Middle frontal gyrus (tissue), 1 donor: ENCODE measurements at regions not wholly inside any gene's neighbourhood (a gene's known extent, or its start where the extent isn't known, plus 50 kb on each side); places are given as distances from the start of the nearest gene placed in this dataset.

Experiments
- DNase-seq: peaks from one replicate; pipeline ENCODE4 v3.0.0-alpha.2; 2015; ENCODE audit warnings: low spot score; ENCODE audit errors: extremely low spot score

- no peak for DNase-seq
Observed at GRCh38 chr18:6606411-6607085, 123.0 kb upstream of the ARHGAP28 start.

DNA sequence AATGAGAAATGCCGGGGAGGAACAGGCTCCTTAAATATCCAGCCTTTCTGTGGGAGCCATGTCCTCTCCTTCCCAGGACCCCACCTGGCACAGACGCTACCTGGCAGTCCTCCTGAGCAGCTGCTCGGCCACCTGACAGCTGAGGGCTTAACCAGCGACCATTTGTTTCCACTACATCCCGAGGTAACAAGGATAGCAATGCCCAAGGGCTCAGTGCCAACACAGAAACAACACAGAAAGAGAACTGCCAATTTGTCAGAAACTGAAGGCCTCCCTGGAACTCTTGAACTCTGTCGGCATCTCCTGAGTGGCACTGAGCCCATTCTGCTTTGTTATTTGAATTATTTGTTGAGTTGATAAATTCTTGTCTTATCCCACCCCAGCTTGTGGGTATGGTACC, 122.2 kb upstream of the ARHGAP28 start:
- DNase-seq = no peak

DNA sequence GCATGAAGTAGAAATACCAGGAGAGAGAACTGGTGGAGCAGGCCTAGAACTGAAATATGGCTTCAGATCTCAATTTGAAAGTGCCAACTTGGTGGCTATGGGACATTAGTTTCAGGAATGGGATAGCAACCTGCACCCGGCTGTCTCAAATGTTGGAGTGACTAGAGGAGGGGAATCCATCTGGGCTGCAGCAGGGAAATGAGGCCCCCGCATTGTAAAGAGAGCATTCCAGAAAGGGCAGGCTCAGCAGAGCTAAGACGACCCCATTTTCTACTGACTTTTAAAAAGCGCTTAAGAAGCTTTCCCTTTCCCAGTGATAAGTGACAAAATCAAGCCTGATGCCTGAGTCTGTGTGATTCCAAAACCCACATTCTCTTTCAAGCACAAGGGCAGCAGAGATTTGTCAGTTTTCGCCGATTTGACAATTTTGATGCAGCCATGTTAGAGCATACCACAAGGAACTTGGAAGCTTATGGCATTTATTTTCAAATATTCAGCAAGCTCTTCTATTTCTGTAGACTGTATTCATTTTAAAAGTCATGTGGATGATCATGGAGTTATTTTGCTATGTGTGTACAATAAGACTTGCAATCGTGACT, 119.8 kb upstream of the ARHGAP28 start:
- DNase-seq = no peak

DNA sequence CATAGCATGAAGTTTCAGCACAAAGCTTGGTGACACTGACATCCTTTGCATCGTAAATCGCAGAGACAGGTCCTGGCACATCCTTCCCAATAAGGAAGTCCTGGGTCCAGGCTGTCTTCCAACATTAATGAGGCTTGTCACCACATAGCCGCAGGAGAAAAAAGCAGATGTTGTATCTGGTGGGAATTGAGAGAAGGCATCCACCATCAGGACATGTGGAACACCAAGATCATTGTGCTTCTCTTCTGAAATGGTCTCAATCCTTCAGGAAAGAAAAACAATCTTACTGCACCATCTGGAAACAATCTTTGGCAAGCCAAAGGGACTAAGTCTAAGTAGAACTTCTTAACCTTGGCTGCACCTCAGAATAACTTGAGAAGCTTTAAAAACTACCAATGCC, 119.0 kb upstream of the ARHGAP28 start:
- DNase-seq = no peak

- no peak for DNase-seq
Observed at GRCh38 chr18:6613581-6613980, 115.9 kb upstream of the ARHGAP28 start.

DNA sequence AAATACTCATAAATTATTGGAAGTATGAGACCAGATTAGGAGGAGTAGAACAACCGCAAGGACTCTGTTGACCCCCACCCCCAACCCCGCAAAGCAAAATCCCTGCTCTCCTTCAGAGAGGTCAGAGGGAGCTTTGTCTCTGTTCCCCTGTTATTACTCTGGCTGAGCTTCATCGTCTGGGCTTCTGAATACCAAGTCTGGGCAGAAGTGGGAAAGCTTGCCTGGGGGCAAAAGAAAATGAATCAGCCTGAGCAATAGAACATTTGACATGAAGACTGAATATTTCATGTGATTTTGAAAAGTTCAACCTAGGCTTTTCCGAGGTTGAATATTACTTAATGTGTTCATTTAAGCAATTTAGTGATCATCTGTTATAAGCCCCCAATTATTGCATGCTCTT, 114.6 kb upstream of the ARHGAP28 start:
- no peak for DNase-seq

- DNase-seq = no peak
Observed at GRCh38 chr18:6616981-6617380, 112.5 kb upstream of the ARHGAP28 start.

- no peak for DNase-seq
Observed at GRCh38 chr18:6621437-6621836, 108.1 kb upstream of the ARHGAP28 start.

DNA sequence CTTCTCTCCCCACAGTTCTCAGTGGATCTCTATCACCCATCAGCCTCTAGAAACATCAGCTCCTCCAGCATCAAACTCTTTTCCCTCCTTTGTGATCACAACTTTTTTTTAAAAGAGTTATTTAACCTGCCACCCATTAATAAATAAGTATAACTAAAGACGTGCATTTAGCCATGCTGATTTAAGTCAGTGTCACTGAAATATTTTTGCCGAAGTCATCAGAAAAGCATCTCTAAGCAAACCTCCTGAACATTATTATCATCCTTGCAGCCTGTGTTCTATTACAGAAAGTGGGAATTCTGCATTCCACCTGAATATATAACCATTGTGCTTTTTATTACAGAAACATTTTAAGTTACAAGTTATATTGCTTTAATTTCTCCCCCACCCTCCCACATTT, 106.2 kb upstream of the ARHGAP28 start:
- no peak for DNase-seq

GRCh38 chr18:6624271-6624660, 105.2 kb upstream of the ARHGAP28 start:
- no peak for DNase-seq

DNA sequence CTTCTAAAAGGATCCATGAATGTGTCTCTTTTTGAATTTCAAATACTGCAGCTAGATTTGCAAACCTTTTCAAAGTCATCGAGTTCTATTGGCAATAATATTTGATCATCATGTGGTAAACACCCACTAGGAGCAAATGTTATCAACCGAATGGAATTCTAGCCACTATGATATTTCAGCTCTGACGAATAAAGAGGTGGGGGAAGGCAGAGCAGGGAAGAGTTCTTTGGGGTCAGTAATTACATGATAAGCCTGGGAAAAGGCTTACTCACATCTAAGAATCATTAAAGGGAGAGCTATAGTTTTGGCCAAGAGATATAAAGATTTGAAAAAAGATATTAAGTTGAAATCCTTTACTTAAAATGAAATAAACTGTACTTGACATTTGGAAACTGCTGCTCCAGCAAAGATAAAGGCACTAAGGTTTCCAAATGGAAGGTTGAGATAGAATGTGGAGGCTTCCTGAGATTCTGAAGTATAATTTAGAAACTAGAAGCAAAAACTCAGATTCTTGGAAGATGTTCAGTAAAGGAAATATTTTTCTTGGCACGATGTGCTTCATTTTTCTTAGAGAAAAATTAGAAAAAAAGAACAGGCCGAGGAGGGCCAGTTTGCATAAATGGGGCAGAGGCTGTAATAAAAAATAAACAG, 104.7 kb upstream of the ARHGAP28 start:
- DNase-seq = no peak

DNA sequence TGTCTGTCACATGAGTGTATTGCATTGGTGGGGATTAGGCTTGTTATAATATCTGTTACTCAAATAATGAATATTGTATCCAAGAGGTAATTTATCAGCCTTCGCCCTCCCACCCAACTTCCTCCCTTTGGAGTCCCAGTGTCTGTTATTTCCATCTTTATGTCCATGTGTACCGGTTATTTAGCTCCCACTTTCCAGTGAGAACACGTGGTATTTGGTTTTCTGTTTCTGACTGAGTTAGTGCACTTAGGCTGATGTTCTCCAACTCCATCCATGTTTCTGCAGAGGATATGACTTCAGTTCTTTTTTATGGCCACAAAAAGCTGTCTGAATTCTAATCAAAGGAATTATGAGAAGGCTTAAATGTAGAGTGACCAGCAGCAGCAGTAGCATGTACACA, 104.0 kb upstream of the ARHGAP28 start:
- DNase-seq = no peak

- no peak for DNase-seq
Observed at GRCh38 chr18:6626457-6626856, 103.1 kb upstream of the ARHGAP28 start.

DNA sequence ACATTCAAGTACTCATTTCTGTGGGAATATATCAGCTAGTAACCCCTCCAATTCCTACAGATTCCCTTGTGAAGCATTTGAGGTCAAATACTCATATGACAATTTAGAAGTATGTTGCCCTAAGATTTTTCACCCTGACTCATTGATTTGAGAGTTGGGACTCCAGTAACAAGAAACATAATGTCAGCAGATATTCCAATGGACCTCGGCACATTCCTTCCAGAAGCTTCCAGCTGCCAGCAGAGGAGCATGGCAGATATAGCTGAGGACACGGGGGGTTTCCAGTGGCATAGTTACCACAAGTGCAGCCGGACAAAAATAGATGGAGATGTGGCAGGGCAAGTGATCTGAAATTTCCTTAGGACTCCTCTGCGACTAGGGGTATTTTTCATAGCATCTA, 101.9 kb upstream of the ARHGAP28 start:
- DNase-seq = no peak

- no peak for DNase-seq
Observed at GRCh38 chr18:6628187-6628586, 101.3 kb upstream of the ARHGAP28 start.

- no peak for DNase-seq
Observed at GRCh38 chr18:6629635-6630140, 99.8 kb upstream of the ARHGAP28 start.

DNA sequence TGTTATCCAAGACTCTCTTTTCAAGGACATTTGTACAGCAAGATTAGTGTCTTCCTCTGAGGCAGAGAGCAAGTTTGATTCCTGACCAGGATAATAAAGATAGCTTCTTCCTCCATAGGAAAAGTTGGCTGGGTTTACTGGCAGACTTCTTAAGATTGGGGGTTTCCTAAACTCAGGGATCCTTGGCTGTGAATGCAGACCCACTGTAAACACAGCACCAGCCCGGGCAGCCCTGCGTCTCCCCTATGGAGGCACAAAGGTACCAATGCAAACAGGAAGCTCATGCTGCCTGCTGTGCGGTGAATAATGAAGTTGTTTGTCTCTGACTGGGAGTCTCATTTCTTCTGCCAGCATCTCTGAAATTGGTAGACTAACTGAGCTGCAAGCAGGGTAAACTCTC, 96.2 kb upstream of the ARHGAP28 start:
- DNase-seq = no peak

DNA sequence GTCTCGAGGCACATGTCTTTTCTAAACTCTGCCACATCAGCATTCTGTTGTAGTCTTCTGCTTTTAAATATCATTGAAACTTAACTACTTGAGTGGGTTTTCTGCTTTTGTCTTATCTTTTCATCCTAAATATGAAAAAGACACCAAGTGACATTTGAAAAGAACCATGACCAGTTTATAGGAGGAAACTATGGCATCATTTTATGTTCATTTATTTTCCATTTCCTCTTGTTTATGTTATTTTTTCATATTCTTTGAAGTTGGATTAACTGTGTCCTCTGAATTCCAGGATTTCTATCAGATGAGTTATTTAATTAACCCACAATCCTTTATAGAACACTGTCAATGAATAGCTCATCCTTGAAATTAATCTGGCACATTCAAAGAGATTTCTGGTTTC, 93.4 kb upstream of the ARHGAP28 start:
- DNase-seq = no peak

- DNase-seq = no peak
Observed at GRCh38 chr18:6638447-6638846, 91.1 kb upstream of the ARHGAP28 start.

GRCh38 chr18:6639305-6639704, 90.2 kb upstream of the ARHGAP28 start:
- DNase-seq = no peak

DNA sequence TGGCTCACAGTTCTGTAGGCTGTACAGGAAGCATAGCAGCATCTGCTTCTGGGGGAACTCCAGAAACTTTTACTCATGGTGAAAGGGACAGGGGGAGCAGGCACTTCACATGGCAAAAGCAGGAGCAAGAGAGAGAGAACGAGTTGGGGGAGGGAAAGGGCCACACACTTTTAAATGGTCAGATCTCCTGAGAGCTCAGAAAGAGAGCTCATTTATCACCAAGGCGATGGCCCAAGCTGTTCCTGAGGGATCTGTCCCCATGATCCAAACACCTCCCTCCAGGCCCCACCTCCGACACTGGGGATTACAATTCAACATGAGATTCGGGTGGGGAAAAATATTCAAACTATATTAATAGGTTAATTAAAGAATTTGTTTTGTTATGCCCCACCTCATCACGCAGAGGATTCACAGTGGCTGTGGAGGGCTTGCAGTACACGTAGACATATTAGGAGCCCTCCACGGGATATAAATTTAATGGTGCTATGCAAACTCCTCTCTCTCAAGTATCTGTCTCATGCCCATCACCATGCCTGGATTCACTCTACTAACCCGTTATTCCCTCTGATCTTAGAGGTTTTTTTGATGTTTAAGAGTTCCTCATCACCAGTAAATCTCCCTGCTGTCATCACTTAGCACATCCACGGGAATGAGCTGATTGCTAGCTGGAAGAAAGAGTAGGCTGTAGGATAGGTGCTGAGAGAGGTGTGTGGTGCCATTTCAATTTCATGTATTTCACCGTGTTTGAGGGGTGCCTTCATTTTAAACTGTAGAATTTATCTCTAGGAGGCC, 84.5 kb upstream of the ARHGAP28 start:
- no peak for DNase-seq

DNA sequence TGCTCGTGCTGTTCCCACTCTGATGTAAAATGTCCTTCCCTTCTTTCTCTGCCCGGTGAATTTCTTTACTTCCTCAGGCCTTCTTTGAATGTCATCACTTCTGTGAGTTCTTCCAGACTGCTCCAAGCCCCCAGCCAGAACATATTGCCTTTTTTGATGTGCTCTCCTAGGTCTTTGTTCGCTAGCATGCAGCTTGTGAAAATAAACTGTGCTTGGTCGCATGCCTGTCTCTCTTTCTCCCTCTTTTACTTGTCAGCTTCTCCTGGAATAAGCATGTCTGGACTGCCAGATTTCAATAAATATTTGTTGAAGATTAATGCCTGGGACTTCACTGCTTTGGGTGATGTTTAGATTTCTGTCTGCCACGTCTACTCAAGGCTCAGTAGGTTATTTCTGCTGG, 82.7 kb upstream of the ARHGAP28 start:
- DNase-seq = no peak
